ENCODE measurements at regions not wholly inside any gene's neighbourhood (a gene's known extent, or its start where the extent isn't known, plus 50 kb on each side); places are given as distances from the start of the nearest gene placed in this dataset.

- no peak for TF ChIP-seq CTCF (IDR thresholded peaks at IDR 0.05; ENCODE audit: insufficient read depth, low read depth, low read length)
- H3K4me3 ChIP-seq (ENCODE audit: low read depth, low read length) = no peak overlapping the region
- no peak for DNase-seq (ENCODE audit: low read depth)
These were observed 436.8 kb upstream of the CNTN4 start for GRCh38 chr3:1661839-1662238.

GRCh38 chr3:1664266-1664665, 434.4 kb upstream of the CNTN4 start:
- H3K4me3 ChIP-seq (ENCODE audit: low read depth, low read length) = no peak overlapping the region
- TF ChIP-seq CTCF (IDR thresholded peaks at IDR 0.05; ENCODE audit: insufficient read depth, low read depth, low read length) = no peak
- no peak for DNase-seq (ENCODE audit: low read depth)

GRCh38 chr3:1666865-1667264, 431.8 kb upstream of the CNTN4 start:
- TF ChIP-seq CTCF (IDR thresholded peaks at IDR 0.05; ENCODE audit: insufficient read depth, low read depth, low read length) = no peak
- no peak overlapping the region for H3K4me3 ChIP-seq (ENCODE audit: low read depth, low read length)
- DNase-seq (ENCODE audit: low read depth) = no peak

- no peak for TF ChIP-seq CTCF (IDR thresholded peaks at IDR 0.05; ENCODE audit: insufficient read depth, low read depth, low read length)
- DNase-seq (ENCODE audit: low read depth) = no peak
- H3K4me3 ChIP-seq (ENCODE audit: low read depth, low read length) = no peak overlapping the region
These were observed 421.0 kb upstream of the CNTN4 start for GRCh38 chr3:1677576-1678156.

- no peak overlapping the region for H3K4me3 ChIP-seq (ENCODE audit: low read depth, low read length)
- no peak for DNase-seq (ENCODE audit: low read depth)
- TF ChIP-seq CTCF (IDR thresholded peaks at IDR 0.05; ENCODE audit: insufficient read depth, low read depth, low read length) = no peak
These were observed 406.2 kb upstream of the CNTN4 start for GRCh38 chr3:1692428-1692827.

- TF ChIP-seq CTCF (IDR thresholded peaks at IDR 0.05; ENCODE audit: insufficient read depth, low read depth, low read length) = no peak
- DNase-seq (ENCODE audit: low read depth) = no peak
- no peak overlapping the region for H3K4me3 ChIP-seq (ENCODE audit: low read depth, low read length)
These were observed 405.5 kb upstream of the CNTN4 start for GRCh38 chr3:1693145-1693544.

GRCh38 chr3:1696669-1697275, 401.9 kb upstream of the CNTN4 start:
- no peak overlapping the region for H3K4me3 ChIP-seq (ENCODE audit: low read depth, low read length)
- DNase-seq (ENCODE audit: low read depth) = no peak
- no peak for TF ChIP-seq CTCF (IDR thresholded peaks at IDR 0.05; ENCODE audit: insufficient read depth, low read depth, low read length)
